Aorta (tissue), 5 donors: ENCODE measurements at regions not wholly inside any gene's neighbourhood (a gene's known extent, or its start where the extent isn't known, plus 50 kb on each side); places are given as distances from the start of the nearest gene placed in this dataset.
"Not testable (repeated sequence)": the region's sequence is repeated elsewhere in the genome, so short reads cannot be mapped to it uniquely, and the experiment has no call there.

Source experiments
- ATAC-seq: fragments of 200-7000 bp; cut with Tn5 transposase; one replicate; pipeline ENCODE4 v1.9.1; 2022; ENCODE audit warnings: moderate library complexity; ENCODE audit not compliant: low FRiP score
- DNase-seq, 2 donors: peaks; one replicate each; pipeline ENCODE4 v3.0.0-alpha.2; 2020
- H3K27ac ChIP-seq, 2 donors: one replicate each; pipeline ENCODE4 v1.5.1; 2013; ENCODE audit warnings: low read length in 2 of 2, mild to moderate bottlenecking in 2 of 2, moderate library complexity in 2 of 2, control low read depth in 1 of 2, inconsistent platforms in 1 of 2, low read depth in 1 of 2
- H3K27me3 ChIP-seq, 2 donors: one replicate each; pipeline ENCODE4 v1.6.1; 2013; ENCODE audit warnings: control low read depth in 1 of 2, low read length in 1 of 2, mild to moderate bottlenecking in 1 of 2, moderate library complexity in 1 of 2; ENCODE audit not compliant: insufficient read depth in 2 of 2, control insufficient read depth in 1 of 2
- H3K36me3 ChIP-seq, 2 donors: one replicate each; pipeline ENCODE4 v1.6.1; 2013; ENCODE audit warnings: control low read depth in 1 of 2, low read length in 1 of 2, mild to moderate bottlenecking in 1 of 2; ENCODE audit not compliant: insufficient read depth in 2 of 2, control insufficient read depth in 1 of 2
- H3K4me1 ChIP-seq, 2 donors: one replicate each; pipeline ENCODE4 v1.6.1; 2013; ENCODE audit warnings: low read length in 2 of 2, control low read depth in 1 of 2, mild to moderate bottlenecking in 1 of 2, moderate library complexity in 1 of 2; ENCODE audit not compliant: insufficient read depth in 2 of 2, control insufficient read depth in 1 of 2
- H3K4me3 ChIP-seq, 2 donors: one replicate each; pipeline ENCODE4 v1.5.1; 2013; ENCODE audit warnings: low read length in 2 of 2, control low read depth in 1 of 2, mild to moderate bottlenecking in 1 of 2
- H3K9me3 ChIP-seq: one replicate; pipeline ENCODE4 v1.6.1; 2013; ENCODE audit warnings: mild to moderate bottlenecking, low read length; ENCODE audit not compliant: control insufficient read depth
- WGBS, 2 donors: extraction: QIAGEN DNeasy Blood & Tissue Kit; methylation state at CpG; one replicate each; pipeline ENCODE4 v1.1.7; 2013; 5-methylcytosine and 5-hydroxymethylcytosine counted together
- intact Hi-C, 2 donors: fragments of 100-400 bp; cut with DNase I; formaldehyde crosslinking; loops; one replicate each; pipeline versions ENCODE4 v1.14.2 to v1.15.0; 2022
- donor health status: healthy with polysubstance abuse.
- donor health status: Bipolar disorder and iron deficiency.
- donor health status: DM: no; HTN: no; CAD: no.
- donor health status: DM: no; HTN: no; CAD: no.
- donor health status: DM: yes; HTN: yes; CAD: no.

DNA sequence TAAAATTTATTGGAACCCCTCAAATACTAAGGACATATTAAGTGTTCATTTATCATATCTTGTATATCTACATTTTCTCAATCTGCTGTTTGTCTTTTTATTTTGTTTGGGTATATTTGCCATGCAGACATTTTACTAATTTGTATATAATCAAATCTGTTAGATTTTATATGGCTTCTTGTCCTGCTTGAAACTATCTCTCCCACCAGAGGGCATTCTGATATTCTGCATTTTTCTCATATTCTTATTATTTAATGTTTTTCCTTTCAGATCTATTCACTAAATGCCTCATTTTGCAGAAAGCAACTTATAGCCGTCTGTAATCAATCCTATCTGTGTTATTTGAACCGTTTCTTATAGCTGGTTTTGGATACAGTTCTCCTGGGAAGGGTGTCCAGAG lies 745.5 kb downstream of the LRRIQ3 start:
- Histone ChIP-seq H3K4me1 (no peaks in the 10 kb centered on the region), H3K36me3 (no peaks in the 10 kb centered on the region), H3K27me3 (no peaks in the 10 kb centered on the region), H3K27ac (no peak overlapping the region), H3K4me3 (no peak overlapping the region), H3K9me3 (no peaks in the 10 kb centered on the region)
- ATAC-seq: no peak
- DNase-seq: no peak
- WGBS, 2 donors: 10 to 14% methylated on average over 2 of the region's 2 CpGs
- intact Hi-C loops: no loop called here

DNA sequence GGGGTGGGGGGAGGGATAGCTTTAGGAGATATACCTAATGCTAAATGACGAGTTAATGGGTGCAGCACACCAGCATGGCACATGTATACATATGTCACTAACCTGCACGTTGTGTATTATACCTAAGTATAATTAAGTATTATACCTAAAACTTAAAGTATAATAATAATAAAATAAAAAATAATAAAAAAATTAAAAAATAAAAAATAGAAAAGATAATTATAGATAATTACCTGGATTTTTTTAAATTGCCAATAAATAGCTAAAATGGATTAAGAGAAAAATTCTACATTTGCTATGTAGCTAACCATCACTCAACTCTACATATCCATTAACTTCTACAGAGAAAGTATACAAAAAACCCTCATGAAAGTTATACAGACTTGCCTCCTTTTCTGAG lies 747.3 kb downstream of the LRRIQ3 start:
- H3K4me1 ChIP-seq, ATAC-seq, H3K36me3 ChIP-seq, DNase-seq, H3K9me3 ChIP-seq, H3K27ac ChIP-seq, H3K27me3 ChIP-seq, intact Hi-C loops, H3K4me3 ChIP-seq: not testable (repeated sequence)
- WGBS, 2 donors: 85 to 95% methylated on average over 2 of the region's 2 CpGs

DNA sequence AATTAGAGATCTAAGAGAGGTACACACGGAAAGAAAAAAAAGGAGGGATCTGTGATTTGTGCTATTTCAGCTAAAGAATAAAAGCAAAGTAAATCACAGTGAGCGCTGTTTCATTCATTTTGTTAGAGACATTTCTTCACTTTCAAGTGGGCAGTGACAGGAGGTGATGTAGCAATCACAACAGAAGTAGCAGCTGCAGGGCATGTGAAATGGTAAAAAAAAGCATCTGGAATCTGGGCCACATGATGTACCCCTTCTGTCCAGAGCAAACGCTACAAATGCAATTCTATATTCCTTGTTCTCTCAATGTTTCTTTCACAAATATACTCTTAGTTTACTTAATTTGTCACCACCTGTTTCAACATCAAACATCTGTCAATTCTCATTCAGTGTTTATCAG lies 786.5 kb downstream of the LRRIQ3 start:
- Histone ChIP-seq H3K9me3 (no peaks in the 10 kb centered on the region), H3K4me3 (no peak overlapping the region), H3K27ac (no peak overlapping the region), H3K27me3 (no peaks in the 10 kb centered on the region), H3K4me1 (no peaks in the 10 kb centered on the region), H3K36me3 (no peaks in the 10 kb centered on the region)
- intact Hi-C loops: no loop called here
- DNase-seq (no peak), ATAC-seq (no peak)
- 48 to 59% methylated on average over 3 of the region's 3 CpGs for WGBS, 2 donors

DNA sequence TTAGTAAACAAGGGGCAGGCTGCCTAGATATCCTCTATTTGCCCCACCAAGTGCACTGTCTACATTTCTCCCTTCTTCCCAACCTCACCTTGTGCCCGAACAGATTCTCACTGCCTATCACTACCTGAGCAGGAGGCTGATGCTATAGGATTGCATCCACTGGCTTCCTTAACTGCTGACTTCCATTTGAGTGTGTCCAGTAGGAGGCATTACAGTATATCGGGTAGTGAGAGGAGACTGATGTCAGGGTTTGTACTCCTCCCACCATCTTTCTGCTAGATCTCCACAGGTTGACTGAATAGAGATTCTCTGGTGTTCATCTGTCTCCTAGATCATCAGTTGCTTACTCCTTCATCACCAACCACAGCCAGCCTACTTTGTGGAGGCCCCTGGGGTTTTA lies 796.3 kb downstream of the LRRIQ3 start:
- 71 to 85% methylated on average over 2 of the region's 2 CpGs for WGBS, 2 donors
- Histone ChIP-seq H3K36me3 (no peaks in the 10 kb centered on the region), H3K4me1 (no peaks in the 10 kb centered on the region), H3K27me3 (no peaks in the 10 kb centered on the region), H3K9me3 (no peaks in the 10 kb centered on the region), H3K27ac (no peak overlapping the region), H3K4me3 (no peak overlapping the region)
- intact Hi-C loops: no loop called here
- no peak for DNase-seq
- ATAC-seq: no peak

DNA sequence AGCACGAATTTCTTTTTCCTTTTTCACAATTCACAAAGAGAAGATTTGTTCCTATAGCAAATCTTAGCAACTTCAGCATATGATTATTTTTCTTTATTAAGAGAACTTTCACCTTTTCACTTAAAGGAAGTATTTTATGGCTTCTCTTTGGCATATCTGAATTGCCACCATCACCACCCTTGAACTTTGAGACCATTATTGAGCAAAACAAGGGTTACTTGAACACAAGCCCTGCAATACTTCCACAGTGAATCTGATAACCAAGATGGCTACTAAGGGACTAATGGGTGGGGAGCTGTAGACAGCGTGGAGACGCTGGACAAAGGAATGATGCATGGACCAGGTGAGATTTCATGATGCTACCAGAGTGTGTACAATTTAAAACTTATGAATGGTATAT lies 815.0 kb downstream of the LRRIQ3 start:
- Histone ChIP-seq H3K36me3 (no peaks in the 10 kb centered on the region), H3K27ac (no peak overlapping the region), H3K9me3 (no peaks in the 10 kb centered on the region), H3K4me3 (no peak overlapping the region), H3K27me3 (no peaks in the 10 kb centered on the region), H3K4me1 (no peaks in the 10 kb centered on the region)
- intact Hi-C loops: no loop called here
- DNase-seq (no peak), ATAC-seq (no peak)
- WGBS, 2 donors: 77 to 81% methylated on average over 3 of the region's 3 CpGs

DNA sequence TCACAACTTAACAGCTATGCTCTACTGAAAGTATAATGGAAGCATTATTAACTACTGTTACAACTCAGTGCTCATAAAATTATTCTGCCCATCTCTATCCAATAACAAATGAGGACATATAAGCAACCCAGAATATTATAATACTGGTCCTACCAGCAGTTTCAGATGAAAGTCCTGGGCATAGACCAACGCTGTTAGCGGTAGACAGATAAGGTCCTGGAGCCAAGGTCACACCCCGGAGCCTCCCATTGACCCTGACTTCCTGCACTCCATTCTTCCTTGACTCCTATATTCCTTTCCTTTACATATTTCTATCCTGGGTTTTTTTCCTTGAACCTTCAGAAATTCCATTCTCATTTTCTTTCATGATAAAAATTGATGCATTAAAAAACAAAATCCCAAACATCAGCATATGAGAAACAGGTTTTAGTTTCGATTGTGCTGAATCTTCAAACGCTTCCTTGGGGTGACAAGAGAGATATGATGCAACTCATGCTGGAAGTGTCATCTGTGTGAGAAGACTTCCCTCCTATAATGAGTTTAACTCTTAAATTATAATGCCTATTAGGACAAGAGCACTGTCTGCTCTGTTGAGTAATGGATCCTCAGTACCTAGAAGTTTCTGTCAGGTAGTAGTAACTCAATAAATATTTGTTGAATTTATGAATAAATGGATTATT lies 831.1 kb downstream of the LRRIQ3 start:
- H3K4me3 ChIP-seq: no peak overlapping the region
- H3K9me3 ChIP-seq: no peaks in the 10 kb centered on the region
- H3K27ac ChIP-seq: no peak overlapping the region
- H3K36me3 ChIP-seq: no peaks in the 10 kb centered on the region
- intact Hi-C loops: no loop called here
- H3K27me3 ChIP-seq: no peaks in the 10 kb centered on the region
- ATAC-seq: no peak
- 82 to 84% methylated on average over 5 of the region's 5 CpGs for WGBS, 2 donors
- DNase-seq: no peak
- no peaks in the 10 kb centered on the region for H3K4me1 ChIP-seq

DNA sequence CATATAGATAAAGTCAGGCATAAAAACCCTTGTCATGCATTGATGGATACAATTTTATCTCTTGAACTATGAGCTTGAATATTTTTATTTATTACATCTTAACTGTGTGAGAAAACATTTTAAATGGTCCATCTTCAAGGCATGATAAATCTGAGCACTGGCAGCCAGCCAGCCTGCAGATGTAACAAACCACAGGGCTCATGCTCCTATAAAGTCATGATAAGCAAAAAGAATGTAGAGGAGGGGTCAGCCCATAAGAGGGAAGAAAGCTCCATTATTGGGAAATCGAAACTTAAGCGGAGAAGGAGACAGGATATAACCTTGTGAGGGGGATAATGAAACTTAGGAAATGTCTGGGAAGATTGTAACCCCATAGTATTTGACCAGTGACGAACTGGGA lies 839.0 kb downstream of the LRRIQ3 start:
- intact Hi-C loops: no loop called here
- no peaks in the 10 kb centered on the region for H3K4me1 ChIP-seq
- WGBS, 2 donors: 77 to 82% methylated on average over 3 of the region's 3 CpGs
- DNase-seq (no peak), ATAC-seq (no peak)
- no peak overlapping the region for H3K27ac ChIP-seq
- H3K9me3 ChIP-seq: no peaks in the 10 kb centered on the region
- no peaks in the 10 kb centered on the region for H3K27me3 ChIP-seq
- H3K36me3 ChIP-seq: no peaks in the 10 kb centered on the region
- H3K4me3 ChIP-seq: no peak overlapping the region

DNA sequence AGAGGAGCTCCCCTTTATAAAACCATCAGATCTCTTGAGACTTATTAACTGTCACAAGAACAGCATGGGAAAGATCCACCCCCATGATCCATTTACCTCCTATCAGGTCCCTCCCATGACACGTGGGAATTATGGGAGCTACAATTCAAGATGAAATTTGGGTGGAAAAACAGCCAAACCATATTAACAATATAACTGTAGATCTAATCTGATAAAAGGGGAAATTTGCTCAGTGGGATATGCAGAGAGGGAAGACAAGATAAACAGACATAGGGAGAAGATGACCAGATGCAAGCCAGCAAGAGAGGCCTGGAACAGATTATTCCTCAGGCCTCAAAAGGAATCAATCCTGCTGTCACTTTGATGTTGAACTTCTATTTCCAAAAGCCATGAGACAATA lies 841.5 kb downstream of the LRRIQ3 start:
- Histone ChIP-seq H3K36me3 (no peaks in the 10 kb centered on the region), H3K9me3 (no peaks in the 10 kb centered on the region), H3K4me1 (no peaks in the 10 kb centered on the region), H3K27ac (no peak overlapping the region), H3K4me3 (no peak overlapping the region), H3K27me3 (no peaks in the 10 kb centered on the region)
- DNase-seq (no peak), ATAC-seq (no peak)
- 38 to 48% methylated on average over 1 of the region's 1 CpG for WGBS, 2 donors
- intact Hi-C loops: no loop called here

DNA sequence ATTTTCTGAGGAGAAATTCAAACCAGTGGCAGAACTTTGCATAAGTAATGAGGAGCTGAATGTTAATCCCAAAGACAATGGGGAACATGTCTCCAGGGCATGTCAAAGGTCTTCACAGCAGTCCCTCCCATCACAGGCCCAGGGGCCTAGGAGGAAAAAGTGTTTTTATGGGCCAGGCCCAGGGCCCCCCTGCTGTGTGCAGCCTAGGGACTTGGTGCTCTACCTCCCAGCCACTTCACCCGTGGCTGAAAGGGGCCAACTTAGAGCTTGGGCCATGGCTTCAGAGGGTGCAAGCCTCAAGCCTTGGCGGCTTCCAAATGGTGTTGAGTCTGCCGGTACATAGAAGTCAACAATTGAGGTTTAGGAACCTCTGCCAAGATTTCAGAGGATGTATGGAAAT lies 854.0 kb downstream of the LRRIQ3 start:
- DNase-seq: no peak
- WGBS, 2 donors: 85 to 86% methylated on average over 3 of the region's 3 CpGs
- Histone ChIP-seq H3K27me3 (no peaks in the 10 kb centered on the region), H3K9me3 (no peaks in the 10 kb centered on the region), H3K4me3 (no peak overlapping the region), H3K27ac (no peak overlapping the region), H3K4me1 (no peaks in the 10 kb centered on the region), H3K36me3 (no peaks in the 10 kb centered on the region)
- ATAC-seq: no peak
- intact Hi-C loops: no loop called here
